HG03097 (cell line): ENCODE measurements at regions not wholly inside any gene's neighbourhood (a gene's known extent, or its start where the extent isn't known, plus 50 kb on each side); places are given as distances from the start of the nearest gene placed in this dataset.

Source experiments
- ATAC-seq: cut with Tn5 transposase; IDR thresholded peaks from one replicate; pipeline ENCODE4 v1.9.1; 2021; ENCODE audit not compliant: unreplicated experiment, low FRiP score

GRCh38 chr13:106384516-106384915 is 150.9 kb downstream of the EFNB2 start:
- ATAC-seq: no peak

DNA sequence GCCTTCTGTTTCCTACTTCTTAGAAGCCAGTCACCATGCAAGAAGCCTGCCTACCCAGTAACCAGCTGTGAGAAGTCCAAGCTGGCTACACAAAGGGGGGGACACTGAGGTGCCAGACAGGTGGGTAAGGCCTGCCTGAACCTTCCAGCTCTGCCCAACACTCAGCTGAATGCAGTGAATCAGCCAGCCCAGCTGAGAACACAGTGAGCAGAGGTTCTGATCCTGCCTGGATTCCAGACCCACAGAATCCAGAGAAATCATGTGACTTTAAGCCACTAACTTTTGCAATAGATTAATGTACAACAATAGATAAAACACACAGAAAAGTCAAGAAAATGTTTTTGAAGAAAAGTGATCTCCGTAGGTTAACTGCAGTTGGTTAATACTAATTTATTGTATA is 151.7 kb downstream of the EFNB2 start:
- ATAC-seq: no peak

- no peak for ATAC-seq
Observed at GRCh38 chr13:106382534-106382933, 152.9 kb downstream of the EFNB2 start.

- ATAC-seq: no peak
Observed at GRCh38 chr13:106381091-106381490, 154.4 kb downstream of the EFNB2 start.

DNA sequence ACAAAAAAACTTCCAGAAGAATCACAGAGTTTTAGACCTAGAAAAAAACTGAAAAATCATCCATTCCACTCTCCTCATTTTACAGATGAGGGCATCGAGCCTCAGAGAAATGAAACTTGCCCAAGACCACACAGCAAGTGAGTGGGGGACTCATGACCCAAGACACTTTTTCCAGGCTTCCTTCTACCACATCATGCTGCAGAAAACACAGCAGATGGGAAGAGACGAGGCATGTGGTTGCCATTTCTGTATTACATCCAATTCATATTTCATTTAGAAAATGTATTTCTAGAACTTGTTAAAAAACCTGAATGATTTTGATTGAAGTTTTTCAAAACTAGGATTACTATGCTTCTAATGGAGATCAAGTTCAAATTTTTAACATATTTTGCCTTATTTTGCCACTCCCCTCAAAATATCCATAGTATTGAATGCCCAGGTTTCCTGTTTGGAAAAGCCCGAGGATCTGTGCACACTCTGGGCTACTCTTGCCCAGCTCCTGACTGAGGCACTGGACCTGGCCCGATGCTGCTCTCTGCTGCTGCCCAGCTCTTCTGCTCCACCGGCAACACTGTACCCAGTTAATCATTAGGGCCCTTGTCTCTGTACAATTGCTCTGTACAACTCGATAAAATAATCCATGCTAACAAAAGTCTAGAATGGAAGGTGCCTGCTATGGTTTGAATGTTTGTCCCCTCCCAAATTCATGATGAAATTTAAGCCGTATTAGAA is 157.4 kb downstream of the EFNB2 start:
- no peak for ATAC-seq

GRCh38 chr13:106377341-106377740 is 158.1 kb downstream of the EFNB2 start:
- no peak for ATAC-seq

DNA sequence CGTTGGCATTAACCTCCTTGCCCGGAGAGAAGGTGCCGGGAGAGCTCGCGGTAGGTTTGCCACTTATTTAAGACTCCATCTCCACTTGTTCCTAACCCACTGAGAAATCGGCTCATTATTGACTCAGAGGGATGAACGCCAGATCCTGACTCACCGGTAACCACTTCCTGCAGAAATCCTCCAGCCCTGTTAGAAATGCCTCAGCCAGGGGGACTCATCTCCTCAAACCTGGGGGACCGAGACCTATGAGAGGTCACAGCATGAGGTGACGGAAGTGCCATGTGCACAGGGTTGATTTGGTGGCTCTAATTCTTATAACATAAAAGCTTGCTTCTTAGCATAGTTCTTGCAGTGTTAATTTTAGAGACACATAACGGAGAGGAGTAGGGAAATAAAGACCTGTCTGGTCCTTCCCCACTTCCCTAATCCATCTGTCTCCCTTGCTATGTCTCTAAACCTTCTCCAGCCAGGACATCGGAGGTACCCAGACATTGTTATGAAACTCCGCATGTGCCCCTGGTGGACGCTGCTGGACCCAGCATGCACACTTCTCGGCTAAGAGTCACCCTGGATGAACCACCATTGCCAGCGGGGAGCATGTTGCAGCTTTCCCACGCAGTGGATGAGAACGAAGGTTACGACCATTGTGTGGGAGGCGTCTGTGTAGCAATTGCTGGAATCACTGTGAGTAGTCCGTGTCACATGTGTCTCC is 158.9 kb downstream of the EFNB2 start:
- no peak for ATAC-seq

DNA sequence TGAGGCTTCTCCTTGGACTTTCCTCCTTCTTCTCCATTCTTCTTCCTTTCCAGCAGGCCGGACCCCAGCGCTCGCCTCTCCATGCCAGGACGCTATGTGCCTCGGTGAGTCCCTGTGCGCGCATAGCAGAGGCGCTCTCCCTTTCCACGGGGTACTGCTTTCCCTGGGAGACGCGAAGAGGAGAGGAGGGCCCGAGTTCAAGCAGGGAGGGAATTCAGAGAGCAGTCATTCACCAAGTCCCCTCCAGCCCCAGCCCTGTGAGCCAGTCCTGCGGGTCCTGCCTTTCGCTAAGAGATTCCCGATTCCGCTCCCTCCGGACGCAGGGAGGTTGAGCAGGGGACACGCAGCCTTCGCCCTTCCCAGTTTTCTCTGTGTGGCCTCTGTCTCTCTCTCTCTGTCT is 160.4 kb downstream of the EFNB2 start:
- ATAC-seq: no peak

DNA sequence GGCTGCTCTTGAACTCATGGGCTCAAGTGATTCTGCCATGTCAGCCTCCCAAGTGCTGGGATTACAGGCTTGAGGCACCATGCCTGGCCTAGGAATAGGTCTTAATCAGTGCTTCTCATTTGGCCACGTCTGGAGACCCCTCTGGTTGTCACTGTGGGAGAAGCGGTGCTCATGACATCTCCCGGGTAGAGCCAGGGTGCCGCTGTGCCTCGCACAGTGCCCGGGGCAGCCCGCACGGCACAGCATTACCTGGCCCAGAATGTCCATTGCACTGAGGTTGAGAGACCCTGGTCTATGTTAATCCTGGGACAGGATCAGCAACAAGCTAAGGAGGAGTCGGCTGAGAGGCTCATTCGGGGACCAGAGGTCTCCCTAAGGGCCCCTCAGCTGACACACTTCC is 160.8 kb downstream of the EFNB2 start:
- ATAC-seq: no peak

GRCh38 chr13:106373989-106374572 is 161.4 kb downstream of the EFNB2 start:
- ATAC-seq: peak; percentile 85

- ATAC-seq: peak; percentile 56
Observed at GRCh38 chr13:106373304-106373988, 162.0 kb downstream of the EFNB2 start.

GRCh38 chr13:106372199-106373155 is 163.0 kb downstream of the EFNB2 start:
- ATAC-seq: peak; percentile 37

DNA sequence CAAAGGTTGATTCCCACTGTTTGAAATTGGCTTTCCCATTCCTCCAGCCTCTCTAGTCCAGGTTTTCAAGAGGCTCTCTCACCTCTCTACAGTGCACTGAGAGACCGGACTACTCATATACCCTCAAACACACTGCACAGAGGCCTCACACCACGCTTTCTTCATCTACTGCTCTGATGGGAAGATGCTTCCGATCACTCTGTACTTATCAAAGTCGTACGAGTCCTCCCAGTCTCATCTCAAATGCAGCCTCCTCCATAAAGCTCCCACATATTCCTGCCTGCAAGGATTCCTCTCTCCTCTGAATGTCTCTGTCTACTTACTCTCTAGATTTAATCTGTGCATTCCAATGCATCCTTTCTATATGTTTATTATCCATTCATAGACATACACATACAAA is 164.4 kb downstream of the EFNB2 start:
- ATAC-seq: no peak

DNA sequence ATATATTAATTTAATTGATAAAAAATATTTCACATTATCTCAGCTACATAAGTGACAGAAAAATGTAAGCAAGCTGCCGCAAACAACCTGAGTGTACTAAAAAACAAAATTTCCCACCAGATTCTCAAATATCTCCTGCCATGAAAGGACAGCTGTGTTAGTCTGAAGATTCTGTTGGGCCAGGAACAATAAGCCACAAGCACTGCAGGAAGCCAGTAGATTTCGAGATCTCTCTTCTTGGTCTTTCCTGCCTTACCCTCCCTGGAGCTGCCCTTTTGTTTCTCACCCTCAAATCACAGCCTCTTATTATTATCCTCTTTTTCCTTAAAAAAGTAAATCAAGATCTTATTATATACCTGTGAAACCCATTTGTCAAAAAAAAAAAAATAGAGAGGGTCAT is 165.6 kb downstream of the EFNB2 start:
- ATAC-seq: no peak

- ATAC-seq: no peak
Observed at GRCh38 chr13:106369091-106369490, 166.4 kb downstream of the EFNB2 start.

- no peak for ATAC-seq
Observed at GRCh38 chr13:106367361-106367971, 168.0 kb downstream of the EFNB2 start.

DNA sequence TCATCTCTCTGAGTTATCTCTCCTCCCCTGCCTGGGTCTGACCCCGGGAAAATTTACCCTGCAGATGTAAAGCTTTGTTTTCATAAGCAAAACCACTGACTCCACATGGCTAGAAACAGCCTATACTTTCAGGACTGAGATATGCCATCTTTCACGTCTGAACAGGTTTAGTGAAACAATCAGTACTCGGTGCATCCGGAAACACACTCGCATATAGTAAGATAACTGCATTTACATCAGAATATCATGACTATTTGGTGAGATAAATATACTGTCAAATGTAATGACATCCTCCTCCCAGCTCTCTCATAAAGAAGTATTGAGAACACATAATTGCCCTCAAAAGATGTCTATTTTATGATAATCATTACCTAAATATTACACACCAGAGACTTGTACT is 172.8 kb downstream of the EFNB2 start:
- no peak for ATAC-seq

DNA sequence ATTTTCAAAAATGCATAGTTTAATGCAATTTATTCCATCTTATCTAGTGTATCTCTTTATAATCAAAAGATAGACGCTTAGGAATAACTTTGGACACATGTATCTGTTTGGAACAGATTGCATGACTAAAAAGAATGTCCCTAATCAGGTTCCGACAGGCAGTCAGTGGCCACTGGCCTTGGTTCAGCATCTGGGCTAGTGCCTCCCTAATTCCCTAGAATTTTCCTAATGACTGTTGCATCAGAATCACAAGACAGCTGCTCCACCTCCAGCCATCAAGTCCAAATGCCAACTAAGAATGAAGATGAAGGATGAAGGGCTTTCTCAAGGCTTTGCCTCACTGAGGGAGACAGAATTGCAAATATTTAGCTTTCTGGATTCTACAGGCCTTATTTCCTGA is 173.8 kb downstream of the EFNB2 start:
- no peak for ATAC-seq

- no peak for ATAC-seq
Observed at GRCh38 chr13:106357198-106357597, 178.3 kb downstream of the EFNB2 start.

DNA sequence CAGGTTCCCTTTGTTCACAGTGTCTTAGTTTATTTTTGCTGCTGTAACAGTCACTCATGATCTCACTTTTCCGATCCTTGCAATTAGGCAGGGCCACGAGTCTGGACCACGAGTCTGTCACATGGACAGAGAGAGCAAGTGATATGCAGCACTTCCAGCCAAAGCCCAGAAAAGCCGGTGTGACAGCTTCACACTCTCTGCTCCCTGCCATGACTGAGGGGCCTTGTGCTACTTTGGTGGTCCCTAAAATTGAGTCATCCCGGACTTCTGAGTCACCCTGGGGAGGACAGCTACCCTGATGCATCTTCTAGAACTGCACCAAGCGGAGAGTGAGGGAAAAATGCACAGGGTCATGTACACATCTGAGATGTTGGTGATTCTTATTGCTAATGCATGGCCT is 179.6 kb downstream of the EFNB2 start:
- ATAC-seq: no peak
